ENCODE measurements at regions not wholly inside any gene's neighbourhood (a gene's known extent, or its start where the extent isn't known, plus 50 kb on each side); places are given as distances from the start of the nearest gene placed in this dataset.

- Histone ChIP-seq H3K27ac (ENCODE audit: low read depth, low read length) (no peak overlapping the region), H4K20me1 (ENCODE audit: insufficient read depth) (no peaks in the 10 kb centered on the region), H3K9me2 (ENCODE audit: insufficient read depth) (no peaks in the 10 kb centered on the region), H3K79me2 (ENCODE audit: insufficient read depth, low read length) (no peaks in the 10 kb centered on the region), H3K27me3 (ENCODE audit: insufficient read depth, low read length) (no peaks in the 10 kb centered on the region), H3K9ac (ENCODE audit: low read length) (no peak overlapping the region), H3K4me2 (ENCODE audit: low read length) (no peak overlapping the region), H3K36me3 (ENCODE audit: control insufficient read depth in 1 of 2, insufficient read depth in 2 of 2, low read length in 2 of 2) (no peaks in the 10 kb centered on the region), H3K4me1 (ENCODE audit: control insufficient read depth in 1 of 2, insufficient read depth in 2 of 2, low read length in 2 of 2) (no peaks in the 10 kb centered on the region), H3K4me3 (replicated peaks in 1 of 2; ENCODE audit: low read depth in 1 of 2, low read length in 2 of 2) (no peak overlapping the region), H3K9me3 (ENCODE audit: control insufficient read depth in 1 of 2, insufficient read depth in 1 of 2, low read depth in 1 of 2, low read length in 2 of 2) (no peaks in the 10 kb centered on the region), H2AFZ (ENCODE audit: low read depth, low read length, poor library complexity, severe bottlenecking) (no peak overlapping the region)
- BruUV-seq (replicated peaks) = no TSS peak
- TF ChIP-seq CBX3 (IDR thresholded peaks at IDR 0.05; ENCODE audit: low read depth) (no peak), SP1 (IDR thresholded peaks at IDR 0.05; ENCODE audit: low read depth) (no peak), SRF (IDR thresholded peaks at IDR 0.05; ENCODE audit: low read depth) (no peak), POLR2AphosphoS5 (IDR thresholded peaks at IDR 0.05; ENCODE audit: low read depth, low read length) (no peak), SIN3A (IDR thresholded peaks at IDR 0.05; ENCODE audit: low read depth) (no peak), ZNF274 (IDR thresholded peaks at IDR 0.05; ENCODE audit: low read depth, low read length) (no peak), POLR2A (IDR thresholded peaks at IDR 0.05; ENCODE audit: borderline replicate concordance, extremely low read depth, insufficient read depth, insufficient read length) (no peak), YY1 (IDR thresholded peaks at IDR 0.05; ENCODE audit: extremely low read depth, insufficient replicate concordance, low read depth, low read length) (no peak), ELF1 (IDR thresholded peaks at IDR 0.05; ENCODE audit: borderline replicate concordance, low read depth) (no peak), JUND (IDR thresholded peaks at IDR 0.05) (no peak)
- TF ChIP-seq, protein P1, sequence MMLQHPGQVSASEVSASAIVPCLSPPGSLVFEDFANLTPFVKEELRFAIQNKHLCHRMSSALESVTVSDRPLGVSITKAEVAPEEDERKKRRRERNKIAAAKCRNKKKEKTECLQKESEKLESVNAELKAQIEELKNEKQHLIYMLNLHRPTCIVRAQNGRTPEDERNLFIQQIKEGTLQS (IDR thresholded peaks at IDR 0.05) = no peak
- TF ChIP-seq, protein P2, sequence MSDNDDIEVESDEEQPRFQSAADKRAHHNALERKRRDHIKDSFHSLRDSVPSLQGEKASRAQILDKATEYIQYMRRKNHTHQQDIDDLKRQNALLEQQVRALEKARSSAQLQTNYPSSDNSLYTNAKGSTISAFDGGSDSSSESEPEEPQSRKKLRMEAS (IDR thresholded peaks at IDR 0.05) = no peak
- intact Hi-C loops (cut with micrococcal nuclease) = no loop called here
- ATAC-seq (no peak), DNase-seq (ENCODE audit: low read depth, low spot score) (no peak)
- POLR2A ChIA-PET = no interaction called here
- RAD21 ChIA-PET (ENCODE audit: low non-redundant PET in 1 of 2, low total read pairs in 2 of 2, uncharacterized antibody in 2 of 2, unreplicated experiment in 2 of 2) = no interaction called here
- CTCF ChIA-PET = no interaction called here
These were observed 101.9 kb downstream of the VEGFA start for GRCh38 chr6:43871933-43872332.

DNA sequence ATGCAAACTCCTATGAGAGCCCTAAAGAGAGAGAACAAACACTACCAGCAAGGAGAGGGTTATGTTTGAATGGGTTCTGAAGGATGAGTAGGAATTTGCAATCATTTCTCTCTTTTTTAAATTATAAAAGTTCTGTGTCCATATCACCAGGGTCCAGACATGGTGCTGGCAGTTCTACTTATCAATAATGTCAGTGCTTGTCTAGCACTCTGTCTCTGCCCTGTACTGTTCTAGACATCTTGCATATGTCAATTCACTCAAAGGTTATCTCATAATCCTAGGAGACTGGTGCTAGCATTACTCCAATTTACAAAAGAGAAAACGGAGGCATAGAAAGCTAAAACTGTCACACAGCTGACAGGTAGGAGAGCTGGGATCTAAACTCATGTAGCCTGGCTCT is 101.3 kb downstream of the VEGFA start:
- H4K20me1 ChIP-seq (ENCODE audit: insufficient read depth) = no peaks in the 10 kb centered on the region
- no peaks in the 10 kb centered on the region for H3K27me3 ChIP-seq (ENCODE audit: insufficient read depth, low read length)
- ChIA-PET POLR2A (no interaction called here), CTCF (no interaction called here), RAD21 (ENCODE audit: low non-redundant PET in 1 of 2, low total read pairs in 2 of 2, uncharacterized antibody in 2 of 2, unreplicated experiment in 2 of 2) (no interaction called here)
- H3K36me3 ChIP-seq (ENCODE audit: control insufficient read depth in 1 of 2, insufficient read depth in 2 of 2, low read length in 2 of 2) = no peaks in the 10 kb centered on the region
- TF ChIP-seq SRF (IDR thresholded peaks at IDR 0.05; ENCODE audit: low read depth) = no peak
- no peak for TF ChIP-seq CEBPB (IDR thresholded peaks at IDR 0.05; ENCODE audit: low read depth)
- TF ChIP-seq EZH2phosphoT487 (IDR thresholded peaks at IDR 0.05; ENCODE audit: borderline replicate concordance) = no peak
- TF ChIP-seq, protein P3, sequence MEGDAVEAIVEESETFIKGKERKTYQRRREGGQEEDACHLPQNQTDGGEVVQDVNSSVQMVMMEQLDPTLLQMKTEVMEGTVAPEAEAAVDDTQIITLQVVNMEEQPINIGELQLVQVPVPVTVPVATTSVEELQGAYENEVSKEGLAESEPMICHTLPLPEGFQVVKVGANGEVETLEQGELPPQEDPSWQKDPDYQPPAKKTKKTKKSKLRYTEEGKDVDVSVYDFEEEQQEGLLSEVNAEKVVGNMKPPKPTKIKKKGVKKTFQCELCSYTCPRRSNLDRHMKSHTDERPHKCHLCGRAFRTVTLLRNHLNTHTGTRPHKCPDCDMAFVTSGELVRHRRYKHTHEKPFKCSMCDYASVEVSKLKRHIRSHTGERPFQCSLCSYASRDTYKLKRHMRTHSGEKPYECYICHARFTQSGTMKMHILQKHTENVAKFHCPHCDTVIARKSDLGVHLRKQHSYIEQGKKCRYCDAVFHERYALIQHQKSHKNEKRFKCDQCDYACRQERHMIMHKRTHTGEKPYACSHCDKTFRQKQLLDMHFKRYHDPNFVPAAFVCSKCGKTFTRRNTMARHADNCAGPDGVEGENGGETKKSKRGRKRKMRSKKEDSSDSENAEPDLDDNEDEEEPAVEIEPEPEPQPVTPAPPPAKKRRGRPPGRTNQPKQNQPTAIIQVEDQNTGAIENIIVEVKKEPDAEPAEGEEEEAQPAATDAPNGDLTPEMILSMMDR (IDR thresholded peaks at IDR 0.05 in 2 of 3, conservative IDR thresholded peaks at IDR 0.05 in 1 of 3; ENCODE audit: borderline replicate concordance in 1 of 3, insufficient read depth in 1 of 3, low read depth in 2 of 3, low read length in 2 of 3) = no peak
- no peak for TF ChIP-seq JUND (IDR thresholded peaks at IDR 0.05)
- H3K27ac ChIP-seq (ENCODE audit: low read depth, low read length) = no peak overlapping the region
- no peak for DNase-seq (ENCODE audit: low read depth, low spot score)
- intact Hi-C loops (cut with micrococcal nuclease) = no loop called here
- H3K9me2 ChIP-seq (ENCODE audit: insufficient read depth) = no peaks in the 10 kb centered on the region
- no TSS peak for BruUV-seq (replicated peaks)
- H2AFZ ChIP-seq (ENCODE audit: low read depth, low read length, poor library complexity, severe bottlenecking) = no peak overlapping the region
- H3K9ac ChIP-seq (ENCODE audit: low read length) = no peak overlapping the region
- ATAC-seq = no peak
- H3K4me2 ChIP-seq (ENCODE audit: low read length) = no peak overlapping the region
- H3K9me3 ChIP-seq (ENCODE audit: control insufficient read depth in 1 of 2, insufficient read depth in 1 of 2, low read depth in 1 of 2, low read length in 2 of 2) = no peaks in the 10 kb centered on the region
- no peaks in the 10 kb centered on the region for H3K4me1 ChIP-seq (ENCODE audit: control insufficient read depth in 1 of 2, insufficient read depth in 2 of 2, low read length in 2 of 2)
- H3K4me3 ChIP-seq (replicated peaks in 1 of 2; ENCODE audit: low read depth in 1 of 2, low read length in 2 of 2) = no peak overlapping the region
- H3K79me2 ChIP-seq (ENCODE audit: insufficient read depth, low read length) = no peaks in the 10 kb centered on the region

Data from HCT116 (cell line).